Erythroblast (primary cell): ENCODE measurements at regions not wholly inside any gene's neighbourhood (a gene's known extent, or its start where the extent isn't known, plus 50 kb on each side); places are given as distances from the start of the nearest gene placed in this dataset.

Experiments used
- GATA1 ChIP-seq: IDR thresholded peaks from 2 replicates; pipeline ENCODE4 v1.6.1; 2011; ENCODE audit warnings: low read depth, mild to moderate bottlenecking, control low read depth, low read length, moderate library complexity
- POLR2A ChIP-seq: IDR thresholded peaks from 2 replicates; pipeline ENCODE4 v1.6.1; 2011; ENCODE audit warnings: mild to moderate bottlenecking, low read length

DNA sequence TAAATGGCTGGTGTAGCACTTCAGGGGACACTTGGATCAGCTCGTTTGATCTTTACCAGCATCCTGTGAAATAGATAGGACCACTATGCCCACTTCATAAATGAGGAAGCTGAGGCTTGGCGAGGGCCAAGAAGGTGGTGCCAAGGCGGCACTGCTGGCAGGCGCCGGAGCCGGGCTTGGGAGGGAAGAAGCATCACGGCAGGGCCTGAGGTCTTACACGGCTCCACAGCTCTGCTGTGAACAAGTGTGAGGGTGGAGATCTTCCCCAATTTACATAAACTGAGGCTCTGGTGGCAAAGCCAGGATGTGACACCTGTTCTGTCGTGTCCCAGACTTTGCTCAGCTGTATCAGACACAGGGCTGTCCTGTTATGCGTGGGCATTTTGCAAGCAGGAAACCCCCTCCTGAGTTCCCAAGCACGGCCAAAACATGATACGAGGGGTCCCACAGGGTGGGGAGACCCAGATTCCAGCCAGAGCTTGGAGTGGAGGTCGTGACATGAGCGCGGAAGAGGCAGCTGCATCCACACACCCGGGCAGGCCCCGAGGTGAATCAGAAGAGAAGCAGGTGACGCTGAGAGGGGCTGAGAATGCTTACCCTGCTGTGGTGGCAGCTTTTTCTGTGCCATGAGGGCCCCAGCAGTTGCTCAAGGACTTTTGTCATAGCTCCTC, 117.5 kb upstream of the BOD1 start:
- TF ChIP-seq POLR2A = no peak
- TF ChIP-seq GATA1 = no peak
